Fibroblast of lung (primary cell): ENCODE measurements at regions not wholly inside any gene's neighbourhood (a gene's known extent, or its start where the extent isn't known, plus 50 kb on each side); places are given as distances from the start of the nearest gene placed in this dataset.
"Not testable (repeated sequence)": the region's sequence is repeated elsewhere in the genome, so short reads cannot be mapped to it uniquely, and the experiment has no call there.

Experiments used
- DNase-seq, 2 donors: peaks; one replicate each; pipeline versions ENCODE4 v3.0.0 to v3.0.0-alpha.2; 2010; ENCODE audit warnings: low read depth in 2 of 2
- H2AFZ ChIP-seq: 2 replicates; pipeline ENCODE4 v1.5.1; 2012; ENCODE audit warnings: low read length, control low read depth, inconsistent platforms
- H3K27ac ChIP-seq: 2 replicates; pipeline ENCODE4 v1.5.1; 2011; ENCODE audit warnings: low read length, control low read depth; ENCODE audit not compliant: insufficient read depth
- H3K27me3 ChIP-seq: 2 replicates; pipeline ENCODE4 v1.5.1; 2011; ENCODE audit warnings: mild to moderate bottlenecking, low read length; ENCODE audit not compliant: control insufficient read depth, insufficient read depth
- H3K36me3 ChIP-seq: 2 replicates; pipeline ENCODE4 v1.5.1; 2011; ENCODE audit warnings: low read length; ENCODE audit not compliant: control insufficient read depth, insufficient read depth
- H3K4me1 ChIP-seq: 2 replicates; pipeline ENCODE4 v1.5.1; 2011; ENCODE audit warnings: low read length; ENCODE audit not compliant: control insufficient read depth, insufficient read depth; ENCODE audit errors: extremely low read depth
- H3K4me2 ChIP-seq: 2 replicates; pipeline ENCODE4 v1.5.1; 2011; ENCODE audit warnings: low read length, control low read depth; ENCODE audit not compliant: insufficient read depth; ENCODE audit errors: extremely low read depth
- H3K4me3 ChIP-seq, 4 experiments: fragments of 200-600 bp in 1 of 4; sonication (generic) in 1 of 4; replicated peaks in 1 of 4; 2 replicates each; pipeline ENCODE4 v1.5.1; 2011 to 2016; ENCODE audit warnings: low read length in 4 of 4, low read depth in 3 of 4, mild to moderate bottlenecking in 3 of 4, control low read depth in 2 of 4, inconsistent platforms in 1 of 4, mixed read lengths in 1 of 4; ENCODE audit not compliant: insufficient read depth in 1 of 4; ENCODE audit errors: control extremely low read depth in 1 of 4
- H3K79me2 ChIP-seq: 2 replicates; pipeline ENCODE4 v1.5.1; 2012; ENCODE audit warnings: mild to moderate bottlenecking, low read length, inconsistent platforms; ENCODE audit not compliant: control insufficient read depth, insufficient read depth
- H3K9ac ChIP-seq: 2 replicates; pipeline ENCODE4 v1.5.1; 2011; ENCODE audit warnings: mild to moderate bottlenecking, low read length, control low read depth; ENCODE audit not compliant: insufficient read depth
- H3K9me3 ChIP-seq: 2 replicates; pipeline ENCODE4 v1.5.1; 2012; ENCODE audit warnings: low read depth, low read length; ENCODE audit not compliant: control insufficient read depth, insufficient read depth
- H4K20me1 ChIP-seq: 2 replicates; pipeline ENCODE4 v1.5.1; 2011; ENCODE audit warnings: low read length; ENCODE audit not compliant: control insufficient read depth, insufficient read depth; ENCODE audit errors: extremely low read depth
- EZH2 ChIP-seq: IDR thresholded peaks from 2 replicates; pipeline ENCODE4 v1.5.1; 2012; ENCODE audit warnings: low read length, control low read depth, mild to moderate bottlenecking; ENCODE audit errors: missing control alignments
- TF ChIP-seq, protein P1 (sequence below), 2 donors: IDR thresholded peaks in 1 of 2; conservative IDR thresholded peaks in 1 of 2; 1 replicate in 1 of 2; 2 replicates in 1 of 2; pipeline ENCODE4 v1.5.1; 2011 to 2012; ENCODE audit warnings: low read length in 2 of 2, control low read depth in 1 of 2, inconsistent platforms in 1 of 2, low read depth in 1 of 2, mild to moderate bottlenecking in 1 of 2

GRCh38 chr9:89679581-89679980, 74.8 kb downstream of the GADD45G start:
- Histone ChIP-seq H3K36me3 (no peaks in the 10 kb centered on the region), H3K4me3 (no peak overlapping the region), H3K9ac (no peak overlapping the region), H3K79me2 (no peaks in the 10 kb centered on the region), H3K27me3 (no peaks in the 10 kb centered on the region), H4K20me1 (no peaks in the 10 kb centered on the region), H3K27ac (no peak overlapping the region), H3K4me1 (no peaks in the 10 kb centered on the region), H3K4me2 (no peak overlapping the region), H2AFZ (no peak overlapping the region), H3K9me3 (no peaks in the 10 kb centered on the region)
- no peak for DNase-seq
- TF ChIP-seq, protein P1, sequence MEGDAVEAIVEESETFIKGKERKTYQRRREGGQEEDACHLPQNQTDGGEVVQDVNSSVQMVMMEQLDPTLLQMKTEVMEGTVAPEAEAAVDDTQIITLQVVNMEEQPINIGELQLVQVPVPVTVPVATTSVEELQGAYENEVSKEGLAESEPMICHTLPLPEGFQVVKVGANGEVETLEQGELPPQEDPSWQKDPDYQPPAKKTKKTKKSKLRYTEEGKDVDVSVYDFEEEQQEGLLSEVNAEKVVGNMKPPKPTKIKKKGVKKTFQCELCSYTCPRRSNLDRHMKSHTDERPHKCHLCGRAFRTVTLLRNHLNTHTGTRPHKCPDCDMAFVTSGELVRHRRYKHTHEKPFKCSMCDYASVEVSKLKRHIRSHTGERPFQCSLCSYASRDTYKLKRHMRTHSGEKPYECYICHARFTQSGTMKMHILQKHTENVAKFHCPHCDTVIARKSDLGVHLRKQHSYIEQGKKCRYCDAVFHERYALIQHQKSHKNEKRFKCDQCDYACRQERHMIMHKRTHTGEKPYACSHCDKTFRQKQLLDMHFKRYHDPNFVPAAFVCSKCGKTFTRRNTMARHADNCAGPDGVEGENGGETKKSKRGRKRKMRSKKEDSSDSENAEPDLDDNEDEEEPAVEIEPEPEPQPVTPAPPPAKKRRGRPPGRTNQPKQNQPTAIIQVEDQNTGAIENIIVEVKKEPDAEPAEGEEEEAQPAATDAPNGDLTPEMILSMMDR (conservative IDR thresholded peaks at IDR 0.05 in 1 of 2, IDR thresholded peaks at IDR 0.05 in 1 of 2; ENCODE audit: low read depth in 1 of 2, low read length in 2 of 2): no peak
- no peak for TF ChIP-seq EZH2

GRCh38 chr9:89680547-89681467, 76.0 kb downstream of the GADD45G start:
- no peak for DNase-seq
- Histone ChIP-seq H3K27ac (no peak overlapping the region), H3K27me3 (no peaks in the 10 kb centered on the region), H3K4me3 (no peak overlapping the region), H4K20me1 (no peaks in the 10 kb centered on the region), H3K36me3 (no peaks in the 10 kb centered on the region), H2AFZ (no peak overlapping the region), H3K9ac (no peak overlapping the region), H3K4me1 (no peaks in the 10 kb centered on the region), H3K9me3 (no peaks in the 10 kb centered on the region), H3K4me2 (no peak overlapping the region), H3K79me2 (no peaks in the 10 kb centered on the region)
- no peak for TF ChIP-seq EZH2
- TF ChIP-seq, protein P1 (conservative IDR thresholded peaks at IDR 0.05 in 1 of 2, IDR thresholded peaks at IDR 0.05 in 1 of 2; ENCODE audit: low read depth in 1 of 2, low read length in 2 of 2): no peak

GRCh38 chr9:89681468-89681859, 76.7 kb downstream of the GADD45G start:
- not testable (repeated sequence) for H2AFZ ChIP-seq, H3K9ac ChIP-seq, H3K27me3 ChIP-seq, H3K4me3 ChIP-seq, H3K4me2 ChIP-seq, H4K20me1 ChIP-seq, H3K9me3 ChIP-seq, H3K79me2 ChIP-seq, H3K4me1 ChIP-seq, H3K36me3 ChIP-seq, H3K27ac ChIP-seq, DNase-seq
